Medulla oblongata (tissue), 1 donor: ENCODE measurements at regions not wholly inside any gene's neighbourhood (a gene's known extent, or its start where the extent isn't known, plus 50 kb on each side); places are given as distances from the start of the nearest gene placed in this dataset.

Experiments used
- DNase-seq: peaks from one replicate; pipeline ENCODE4 v3.0.0-alpha.2; 2015; ENCODE audit errors: extremely low spot score

DNA sequence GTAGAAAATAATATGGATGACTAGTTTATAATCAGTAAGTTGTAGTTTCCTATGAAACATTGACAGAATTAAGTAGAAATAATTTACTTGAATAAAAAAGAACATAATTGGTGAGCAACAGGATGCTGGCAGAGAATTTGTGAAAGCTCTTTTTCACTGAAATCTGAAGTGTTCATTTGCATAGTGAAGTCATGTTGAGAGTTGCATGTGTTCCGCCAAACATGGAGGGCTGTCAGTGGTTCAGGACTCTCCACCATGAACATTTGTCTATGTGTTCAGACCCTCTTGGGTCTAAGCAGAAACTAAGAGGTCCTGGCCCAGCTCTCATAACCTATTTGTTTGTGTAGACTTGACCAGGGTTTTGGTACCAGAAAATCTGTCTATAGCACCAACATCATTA is 182.5 kb upstream of the LINC00305 start:
- DNase-seq: no peak

GRCh38 chr18:64330931-64331330 is 182.0 kb upstream of the LINC00305 start:
- no peak for DNase-seq

DNA sequence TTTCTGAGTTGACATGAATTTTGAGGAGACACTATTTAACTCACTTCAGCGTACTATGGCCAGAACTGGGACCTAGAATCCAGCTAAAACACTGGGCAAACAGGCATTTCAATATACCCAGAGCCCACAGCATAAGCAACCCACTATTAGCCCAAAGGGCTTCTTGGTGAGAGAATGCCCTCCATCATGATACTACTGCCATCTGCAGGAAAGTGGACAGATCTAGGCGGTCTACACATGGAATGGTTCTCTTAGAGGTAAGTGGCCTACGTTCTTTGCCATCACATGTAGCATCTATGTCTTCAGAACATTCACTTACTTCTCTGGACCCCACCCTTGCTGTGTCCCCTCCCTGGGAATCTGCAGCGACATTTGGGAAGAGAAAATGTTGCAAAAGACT is 181.3 kb upstream of the LINC00305 start:
- peak; percentile 27 for DNase-seq

DNA sequence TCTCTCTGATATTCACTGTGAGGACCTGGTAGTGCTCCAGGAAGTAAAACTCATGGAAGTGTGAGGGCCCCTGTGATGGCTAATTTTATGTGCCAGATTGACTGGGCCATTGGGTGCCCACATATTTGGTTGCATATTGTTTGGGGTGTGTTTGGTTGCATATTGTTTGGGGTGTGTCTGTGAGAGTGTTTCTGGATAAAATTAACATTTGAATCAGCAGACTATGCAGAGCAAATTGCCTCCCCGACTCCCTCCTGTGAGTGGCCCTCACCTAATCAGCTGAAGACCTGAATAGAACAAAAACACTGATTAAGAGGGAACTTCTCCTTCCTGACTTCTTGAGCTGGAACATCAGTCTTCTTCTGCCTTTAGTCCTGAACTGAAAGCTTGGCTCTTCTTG is 173.3 kb upstream of the LINC00305 start:
- no peak for DNase-seq

DNA sequence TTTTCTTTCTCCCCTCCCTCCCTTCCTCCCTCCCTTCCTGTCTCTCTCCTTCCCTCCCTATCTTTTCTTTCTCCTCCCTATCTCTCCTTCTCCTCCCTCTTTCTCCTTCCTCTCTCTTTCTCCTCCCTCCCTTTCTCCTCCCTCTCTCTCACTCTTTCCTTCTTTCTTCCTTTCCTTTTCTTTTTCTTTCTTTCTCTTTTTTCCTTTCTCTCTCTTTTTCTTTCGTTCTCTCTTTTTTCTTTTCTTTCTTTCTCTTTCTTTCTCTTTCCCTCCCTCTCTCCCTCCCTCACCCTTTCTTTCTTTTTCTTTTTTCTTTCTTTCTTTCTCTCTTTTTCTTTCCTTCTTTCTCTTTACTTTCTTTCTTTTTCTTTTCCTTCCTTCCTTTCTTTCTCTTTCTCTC is 169.7 kb upstream of the LINC00305 start:
- DNase-seq: no peak

- no peak for DNase-seq
Measured at GRCh38 chr18:64311859-64312258, 163.0 kb upstream of the LINC00305 start.

GRCh38 chr18:64295839-64296238 is 147.0 kb upstream of the LINC00305 start:
- DNase-seq: no peak

DNA sequence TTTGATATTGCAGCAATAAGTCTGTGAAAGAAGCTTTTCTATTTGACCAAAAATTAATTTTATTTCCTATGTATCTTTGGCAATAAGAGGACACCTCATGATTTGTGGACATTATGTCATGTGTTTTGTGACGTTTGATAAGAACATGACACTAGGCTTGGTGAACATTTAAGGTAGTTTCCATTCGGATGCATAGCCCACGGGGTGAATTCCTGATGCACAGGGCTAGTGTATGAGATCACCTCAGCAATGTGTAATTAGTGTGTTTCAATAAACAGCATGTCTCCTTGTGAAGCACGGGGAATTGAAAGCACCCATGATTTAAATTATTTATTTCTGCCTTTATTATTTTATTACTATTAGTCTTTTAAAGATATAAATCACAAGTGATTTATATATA is 146.1 kb upstream of the LINC00305 start:
- DNase-seq: no peak

DNA sequence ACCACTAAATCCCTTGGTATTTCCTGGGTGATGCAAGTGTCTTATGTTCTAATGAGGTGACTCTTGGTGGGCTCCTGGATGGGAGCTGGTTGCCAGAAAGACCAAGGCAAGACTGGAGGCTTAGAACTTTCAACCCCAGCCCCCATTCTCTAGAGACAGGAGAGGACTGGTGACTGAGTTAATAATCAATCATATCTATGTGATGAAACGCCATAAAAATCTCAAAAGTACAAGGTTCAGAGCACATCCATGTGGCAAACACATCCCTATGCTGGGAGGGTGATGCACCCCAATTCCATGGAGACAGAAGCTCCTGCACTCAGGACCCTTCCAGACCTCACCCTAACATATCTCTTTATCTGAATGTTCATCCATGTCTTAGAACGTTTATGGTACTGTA is 139.5 kb upstream of the LINC00305 start:
- no peak for DNase-seq

DNA sequence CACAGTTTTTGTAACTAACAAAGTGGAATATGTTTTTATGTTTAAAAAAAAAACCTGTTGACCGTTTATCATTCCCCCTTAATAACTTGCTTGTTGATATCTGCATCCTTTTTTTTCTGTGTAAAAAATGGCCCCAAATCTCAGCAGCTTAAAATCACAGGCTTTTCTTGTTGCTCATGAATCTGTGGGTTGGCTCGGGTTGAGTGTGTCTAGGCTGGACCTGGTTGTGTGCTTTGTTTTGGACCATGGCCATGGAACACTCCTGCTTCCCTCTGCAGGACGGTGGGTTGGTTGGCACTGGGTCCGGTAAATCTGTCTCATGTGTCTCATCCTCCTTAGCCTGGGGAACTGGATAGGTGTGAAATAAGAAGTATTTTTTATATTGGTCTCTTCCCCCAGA is 139.0 kb upstream of the LINC00305 start:
- DNase-seq: no peak

DNA sequence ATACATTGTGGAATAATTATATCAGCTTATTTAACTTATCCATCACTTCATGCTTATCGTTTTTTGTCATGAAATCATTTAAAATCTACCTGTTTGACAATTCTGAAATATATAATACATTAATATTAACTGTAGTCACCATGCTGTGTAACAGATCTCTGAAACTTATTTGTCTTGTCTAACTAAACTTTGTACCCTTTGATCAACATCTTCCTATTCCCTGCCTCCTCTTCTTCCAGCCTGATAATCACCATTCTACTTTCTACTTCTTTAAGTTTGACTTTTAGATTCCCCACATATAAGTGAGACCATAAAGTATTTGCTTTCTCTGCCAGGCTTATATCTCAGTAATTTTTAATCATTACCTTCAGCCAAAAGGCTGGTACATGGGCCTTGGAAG is 134.2 kb upstream of the LINC00305 start:
- DNase-seq: no peak

- no peak for DNase-seq
Measured at GRCh38 chr18:64278026-64278425, 129.1 kb upstream of the LINC00305 start.

- DNase-seq: no peak
Measured at GRCh38 chr18:64276311-64277090, 127.6 kb upstream of the LINC00305 start.

DNA sequence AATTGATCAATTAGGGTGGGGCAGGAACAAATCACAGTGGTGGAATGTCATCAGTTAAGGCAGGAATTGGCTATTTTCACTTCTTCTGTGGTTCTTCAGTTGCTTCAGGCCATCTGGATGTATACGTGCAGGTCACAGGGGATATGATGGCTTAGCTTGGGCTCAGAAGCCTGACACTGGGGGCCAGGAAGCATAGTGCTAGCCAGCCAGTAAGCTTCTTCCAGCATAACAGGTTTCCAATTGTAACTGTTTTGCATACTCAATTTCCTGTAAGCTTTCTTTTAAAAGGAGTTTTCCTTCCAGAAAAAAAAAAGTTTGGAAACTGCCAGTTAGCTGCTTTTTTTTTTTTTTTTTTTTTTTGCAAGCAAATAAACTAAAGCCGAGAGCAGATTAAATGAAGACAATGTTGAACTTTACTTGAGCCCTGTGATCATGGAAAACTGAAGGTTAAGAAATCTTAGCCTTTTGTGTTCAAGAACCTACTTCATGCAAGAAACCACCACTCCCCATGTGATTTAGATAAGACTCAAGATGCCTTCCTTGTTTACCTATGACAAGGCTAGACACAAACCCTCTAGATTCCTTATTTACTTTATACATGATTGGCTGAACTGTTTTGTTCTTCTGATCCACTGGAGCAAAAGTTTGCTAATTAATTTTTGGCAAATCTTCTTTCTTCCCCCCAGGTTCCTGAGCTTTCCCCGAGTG is 126.9 kb upstream of the LINC00305 start:
- no peak for DNase-seq

GRCh38 chr18:64273724-64274123 is 124.8 kb upstream of the LINC00305 start:
- no peak for DNase-seq

- DNase-seq: no peak
Measured at GRCh38 chr18:64271975-64272659, 123.2 kb upstream of the LINC00305 start.

DNA sequence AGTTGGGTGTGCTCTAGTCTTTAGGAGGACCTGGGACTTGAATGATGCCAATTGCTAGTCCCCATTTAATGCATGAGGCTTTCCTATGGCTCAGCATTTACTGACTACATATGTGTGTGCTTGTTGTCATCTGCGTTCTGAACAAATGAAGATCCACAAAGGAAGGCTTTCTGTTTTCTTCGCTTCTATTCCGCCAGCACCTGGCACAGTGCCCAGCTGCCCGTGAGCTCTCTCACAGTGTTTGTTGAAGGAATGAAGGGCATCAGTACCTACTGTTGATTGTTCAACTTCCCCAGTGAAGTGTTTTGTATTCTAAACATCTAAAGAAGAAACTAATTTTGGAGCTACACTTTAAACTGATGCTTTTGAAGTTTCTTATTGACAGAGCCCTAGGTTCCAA is 122.4 kb upstream of the LINC00305 start:
- DNase-seq: peak; percentile 6

- DNase-seq: no peak
Measured at GRCh38 chr18:64270608-64271007, 121.7 kb upstream of the LINC00305 start.

DNA sequence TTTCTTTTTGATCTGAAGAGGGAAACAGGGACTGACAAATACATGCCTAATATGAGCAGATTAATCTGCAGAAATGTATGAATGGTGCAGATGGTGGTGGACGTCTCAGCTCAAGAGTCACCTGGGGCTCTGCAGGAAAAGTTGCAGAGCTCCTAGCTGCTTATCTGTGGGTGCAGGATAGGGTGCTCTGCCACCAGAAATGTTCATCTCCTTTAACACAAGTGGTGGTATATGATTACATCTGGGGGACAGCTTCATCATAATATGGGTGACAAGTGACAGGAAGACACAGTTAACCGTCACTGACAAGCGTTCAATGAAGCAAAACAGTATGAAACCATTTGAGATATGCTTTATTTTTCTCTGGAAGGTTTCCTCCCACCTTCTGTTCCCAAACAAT is 121.2 kb upstream of the LINC00305 start:
- DNase-seq: no peak

- DNase-seq: no peak
Measured at GRCh38 chr18:64264171-64264570, 115.3 kb upstream of the LINC00305 start.

DNA sequence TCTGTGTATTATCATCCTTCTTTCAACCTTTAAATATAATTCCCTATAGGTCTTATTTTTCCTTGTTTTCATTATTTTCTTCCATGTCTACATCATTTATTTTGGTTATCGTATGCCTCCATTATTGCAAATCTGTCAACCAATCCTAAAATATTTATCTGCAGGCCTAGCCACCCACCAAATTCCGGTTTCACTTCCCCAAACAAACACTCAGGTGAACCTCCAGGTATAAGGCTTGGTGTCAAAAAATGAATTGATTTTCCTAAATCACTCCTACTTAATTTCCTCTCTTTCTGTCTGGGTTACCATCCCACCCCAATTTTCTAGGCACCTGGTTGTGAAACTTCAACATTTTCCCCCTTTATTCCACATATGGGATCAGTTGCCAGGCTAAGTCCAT is 111.9 kb upstream of the LINC00305 start:
- DNase-seq: no peak

DNA sequence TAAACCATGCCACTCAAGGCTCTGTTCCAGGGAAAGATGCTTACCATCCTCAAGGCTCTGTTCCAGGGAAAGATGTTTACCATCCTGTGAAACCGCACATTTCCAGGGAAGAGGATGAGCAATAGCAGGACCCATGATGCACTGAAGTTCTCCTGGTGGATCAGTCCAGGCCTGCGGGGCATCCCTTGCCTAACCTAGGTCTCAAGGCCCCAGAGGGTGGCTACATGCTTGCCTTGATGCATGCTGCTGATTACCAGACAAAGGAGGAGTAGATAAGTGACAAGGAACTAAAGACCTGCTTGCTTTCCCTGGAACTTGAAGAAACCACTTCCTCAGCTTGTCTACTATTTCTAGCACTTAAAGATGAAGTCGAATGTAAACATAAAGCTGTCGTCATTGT is 111.0 kb upstream of the LINC00305 start:
- no peak for DNase-seq

DNA sequence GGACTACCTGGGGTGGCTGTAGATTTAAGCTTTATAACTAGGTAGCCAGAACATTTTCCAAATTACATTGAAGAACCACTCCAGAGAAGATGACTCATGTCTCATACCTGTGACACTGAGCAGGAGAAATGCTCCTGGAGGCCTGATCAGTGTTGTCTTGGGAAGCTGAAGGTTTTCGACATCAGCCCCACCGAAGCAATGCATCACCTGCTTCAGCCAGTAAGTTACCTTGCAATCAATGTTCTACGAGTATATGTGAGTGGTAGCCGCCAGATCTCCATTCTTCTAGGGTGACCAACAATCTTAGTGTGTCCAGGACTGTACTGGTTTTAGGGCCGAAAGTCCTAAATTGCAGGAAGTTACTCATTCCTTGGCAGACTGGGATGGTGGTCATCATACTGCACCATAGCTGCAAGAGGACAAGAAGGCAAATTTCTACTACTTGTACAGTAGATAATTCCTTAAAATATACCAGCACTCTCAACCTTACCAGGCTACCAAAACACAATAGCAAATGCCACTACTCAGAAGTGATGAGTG is 109.3 kb upstream of the LINC00305 start:
- DNase-seq: no peak
